HEK293 (cell line): ENCODE measurements at regions not wholly inside any gene's neighbourhood (a gene's known extent, or its start where the extent isn't known, plus 50 kb on each side); places are given as distances from the start of the nearest gene placed in this dataset.

Experiments
- ATF2 ChIP-seq: fragments of 450-650 bp; formaldehyde crosslinking; IDR thresholded peaks from 2 replicates; pipeline ENCODE4 v1.5.1; 2016; ENCODE audit warnings: missing biosample characterization, missing genetic modification characterization, low read depth
- GLI4 ChIP-seq: fragments of 450-650 bp; formaldehyde crosslinking; IDR thresholded peaks from 2 replicates; pipeline ENCODE4 v1.5.1; 2016; ENCODE audit warnings: missing biosample characterization, missing genetic modification characterization
- GLIS1 ChIP-seq: fragments of 450-650 bp; formaldehyde crosslinking; IDR thresholded peaks from 2 replicates; pipeline ENCODE4 v1.5.1; 2016; ENCODE audit warnings: missing biosample characterization, missing genetic modification characterization
- INSM2 ChIP-seq: fragments of 450-650 bp; formaldehyde crosslinking; IDR thresholded peaks from 2 replicates; pipeline ENCODE4 v1.5.1; 2016; ENCODE audit warnings: missing biosample characterization, missing genetic modification characterization
- MEIS1 ChIP-seq: sonication (generic); formaldehyde crosslinking; IDR thresholded peaks from 2 replicates; pipeline ENCODE4 v1.8.1; 2022; ENCODE audit warnings: missing genetic modification reagents, mild to moderate bottlenecking, borderline replicate concordance
- OSR2 ChIP-seq: fragments of 450-650 bp; formaldehyde crosslinking; IDR thresholded peaks from 2 replicates; pipeline ENCODE4 v1.5.1; 2016; ENCODE audit warnings: missing biosample characterization, missing genetic modification characterization
- PATZ1 ChIP-seq: fragments of 450-650 bp; formaldehyde crosslinking; IDR thresholded peaks from 2 replicates; pipeline ENCODE4 v1.5.1; 2016; ENCODE audit warnings: missing biosample characterization, missing genetic modification characterization
- REST ChIP-seq: fragments of 450-650 bp; formaldehyde crosslinking; IDR thresholded peaks from 2 replicates; pipeline ENCODE4 v1.5.1; 2016; ENCODE audit warnings: missing biosample characterization, missing genetic modification characterization
- SALL2 ChIP-seq: fragments of 450-650 bp; formaldehyde crosslinking; IDR thresholded peaks from 2 replicates; pipeline ENCODE4 v1.5.0; 2017; ENCODE audit warnings: missing biosample characterization, mild to moderate bottlenecking, missing genetic modification characterization, borderline replicate concordance
- WT1 ChIP-seq: fragments of 450-650 bp; formaldehyde crosslinking; IDR thresholded peaks from 2 replicates; pipeline ENCODE4 v1.5.1; 2016; ENCODE audit warnings: missing biosample characterization, missing genetic modification characterization
- YY2 ChIP-seq: fragments of 450-650 bp; formaldehyde crosslinking; IDR thresholded peaks from 2 replicates; pipeline ENCODE4 v1.5.1; 2016; ENCODE audit warnings: missing biosample characterization, missing genetic modification characterization
- ZBTB6 ChIP-seq: fragments of 450-650 bp; formaldehyde crosslinking; IDR thresholded peaks from 2 replicates; pipeline ENCODE4 v1.5.1; 2017; ENCODE audit warnings: missing biosample characterization, missing genetic modification characterization
- ZNF114 ChIP-seq: fragments of 450-650 bp; formaldehyde crosslinking; IDR thresholded peaks from 2 replicates; pipeline ENCODE4 v1.5.0; 2017; ENCODE audit warnings: missing biosample characterization, missing genetic modification characterization
- ZNF175 ChIP-seq: fragments of 450-650 bp; formaldehyde crosslinking; IDR thresholded peaks from 2 replicates; pipeline ENCODE4 v1.5.1; 2016; ENCODE audit warnings: missing biosample characterization, missing genetic modification characterization
- ZNF2 ChIP-seq: fragments of 450-650 bp; formaldehyde crosslinking; IDR thresholded peaks from 2 replicates; pipeline ENCODE4 v1.5.1; 2016; ENCODE audit warnings: missing biosample characterization, missing genetic modification characterization
- ZNF202 ChIP-seq: fragments of 450-650 bp; formaldehyde crosslinking; IDR thresholded peaks from 2 replicates; pipeline ENCODE4 v1.5.1; 2016; ENCODE audit warnings: missing biosample characterization, missing genetic modification characterization, borderline replicate concordance
- ZNF280C ChIP-seq: fragments of 450-650 bp; formaldehyde crosslinking; IDR thresholded peaks from 2 replicates; pipeline ENCODE4 v1.5.1; 2016; ENCODE audit warnings: missing biosample characterization, missing genetic modification characterization
- ZNF366 ChIP-seq: fragments of 450-650 bp; formaldehyde crosslinking; conservative IDR thresholded peaks from 2 replicates; pipeline ENCODE4 v1.5.1; 2016; ENCODE audit warnings: missing biosample characterization, missing genetic modification characterization
- ZNF416 ChIP-seq: fragments of 450-650 bp; formaldehyde crosslinking; IDR thresholded peaks from 2 replicates; pipeline ENCODE4 v1.5.1; 2016; ENCODE audit warnings: missing biosample characterization, missing genetic modification characterization
- ZNF426 ChIP-seq: fragments of 450-650 bp; formaldehyde crosslinking; IDR thresholded peaks from 2 replicates; pipeline ENCODE4 v1.5.1; 2017; ENCODE audit warnings: missing biosample characterization, missing genetic modification characterization, mild to moderate bottlenecking, inconsistent platforms, moderate library complexity
- ZNF529 ChIP-seq: fragments of 450-650 bp; formaldehyde crosslinking; IDR thresholded peaks from 2 replicates; pipeline ENCODE4 v1.5.1; 2017; ENCODE audit warnings: missing genetic modification characterization, missing biosample characterization; ENCODE audit not compliant: insufficient replicate concordance
- ZNF530 ChIP-seq: fragments of 450-650 bp; formaldehyde crosslinking; IDR thresholded peaks from 2 replicates; pipeline ENCODE4 v1.5.1; 2016; ENCODE audit warnings: low read depth, missing biosample characterization, missing genetic modification characterization
- ZNF624 ChIP-seq: fragments of 450-650 bp; formaldehyde crosslinking; IDR thresholded peaks from 2 replicates; pipeline ENCODE4 v1.5.1; 2017; ENCODE audit warnings: missing biosample characterization, missing genetic modification characterization
- ZNF704 ChIP-seq: fragments of 450-650 bp; formaldehyde crosslinking; IDR thresholded peaks from 2 replicates; pipeline ENCODE4 v1.5.1; 2016; ENCODE audit warnings: missing biosample characterization, missing genetic modification characterization
- ZNF791 ChIP-seq: fragments of 450-650 bp; formaldehyde crosslinking; IDR thresholded peaks from 2 replicates; pipeline ENCODE4 v1.5.1; 2016; ENCODE audit warnings: missing biosample characterization, missing genetic modification characterization
- ZNF792 ChIP-seq: fragments of 450-650 bp; formaldehyde crosslinking; IDR thresholded peaks from 2 replicates; pipeline ENCODE4 v1.5.1; 2016; ENCODE audit warnings: missing biosample characterization, missing genetic modification characterization
- ZSCAN23 ChIP-seq: fragments of 450-650 bp; formaldehyde crosslinking; IDR thresholded peaks from 2 replicates; pipeline ENCODE4 v1.5.1; 2016; ENCODE audit warnings: missing biosample characterization, missing genetic modification characterization

- no peak for TF ChIP-seq OSR2 (tag by site-specific recombination)
- no peak for TF ChIP-seq PATZ1 (tag by site-specific recombination)
- TF ChIP-seq REST (tag by site-specific recombination), result no peak
- no peak for TF ChIP-seq ZNF792 (tag by site-specific recombination)
- no peak for TF ChIP-seq ZNF416 (tag by site-specific recombination)
- TF ChIP-seq GLIS1 (tag by site-specific recombination), result peak; percentile 47; the same call in 1 of the 2 replicates
- no peak for TF ChIP-seq ZNF202
- TF ChIP-seq GLI4 (tag by site-specific recombination), result no peak
- no peak for TF ChIP-seq ZNF366 (tag by site-specific recombination)
- no peak for TF ChIP-seq ZNF114 (tag by site-specific recombination)
- no peak for TF ChIP-seq ZSCAN23 (tag by site-specific recombination)
- no peak for TF ChIP-seq ZBTB6 (tag by site-specific recombination)
- TF ChIP-seq ZNF2 (tag by site-specific recombination), result no peak
- TF ChIP-seq MEIS1 (CRISPR knock-in tag), result no peak
- no peak for TF ChIP-seq ZNF426 (tag by site-specific recombination)
- TF ChIP-seq INSM2 (tag by site-specific recombination), result no peak
- peak; percentile 68; the same call in 1 of the 2 replicates for TF ChIP-seq WT1 (tag by site-specific recombination)
- TF ChIP-seq SALL2, result no peak
- no peak for TF ChIP-seq ZNF530 (tag by site-specific recombination)
- no peak for TF ChIP-seq ATF2
- TF ChIP-seq ZNF704 (tag by site-specific recombination), result no peak
- no peak for TF ChIP-seq ZNF280C (tag by site-specific recombination)
- no peak for TF ChIP-seq YY2
- TF ChIP-seq ZNF624 (tag by site-specific recombination), result no peak
- TF ChIP-seq ZNF791, result no peak
- no peak for TF ChIP-seq ZNF175 (tag by site-specific recombination)
- TF ChIP-seq ZNF529, result no peak
Observed at GRCh38 chr17:69669441-69670178, 255.1 kb downstream of the MAP2K6 start (continued).
